ENCODE measurements at regions not wholly inside any gene's neighbourhood (a gene's known extent, or its start where the extent isn't known, plus 50 kb on each side); places are given as distances from the start of the nearest gene placed in this dataset.

- Histone ChIP-seq H3K9me2 (ENCODE audit: insufficient read depth) (no peaks in the 10 kb centered on the region), H3K79me2 (ENCODE audit: insufficient read depth, low read length) (no peaks in the 10 kb centered on the region), H3K4me3 (replicated peaks in 1 of 2; ENCODE audit: low read depth in 1 of 2, low read length in 2 of 2) (no peak overlapping the region), H3K27ac (ENCODE audit: low read depth, low read length) (no peak overlapping the region), H3K4me2 (ENCODE audit: low read length) (no peak overlapping the region), H3K27me3 (ENCODE audit: insufficient read depth, low read length) (peaks cover 72% of the 10 kb centered on the region), H3K9me3 (ENCODE audit: control insufficient read depth in 1 of 2, insufficient read depth in 1 of 2, low read depth in 1 of 2, low read length in 2 of 2) (no peaks in the 10 kb centered on the region), H4K20me1 (ENCODE audit: insufficient read depth) (no peaks in the 10 kb centered on the region), H3K4me1 (ENCODE audit: control insufficient read depth in 1 of 2, insufficient read depth in 2 of 2, low read length in 2 of 2) (peaks cover 4 to 6% of the 10 kb centered on the region in 2 experiments; a peak in 3 of 4 replicates), H3K36me3 (ENCODE audit: control insufficient read depth in 1 of 2, insufficient read depth in 2 of 2, low read length in 2 of 2) (no peaks in the 10 kb centered on the region), H2AFZ (ENCODE audit: low read depth, low read length, poor library complexity, severe bottlenecking) (no peak overlapping the region), H3K9ac (ENCODE audit: low read length) (no peak overlapping the region)
- POLR2A ChIA-PET: no interaction called here
- intact Hi-C loops (cut with micrococcal nuclease): no loop called here
- RAD21 ChIA-PET (ENCODE audit: low non-redundant PET in 1 of 2, low total read pairs in 2 of 2, uncharacterized antibody in 2 of 2, unreplicated experiment in 2 of 2): no interaction called here
- ATAC-seq (no peak), DNase-seq (ENCODE audit: low read depth, low spot score) (no peak)
- CTCF ChIA-PET: no interaction called here
- no TSS peak for BruUV-seq (replicated peaks)
- TF ChIP-seq FOSL1 (IDR thresholded peaks at IDR 0.05; ENCODE audit: low read depth) (no peak), ATF3 (IDR thresholded peaks at IDR 0.05) (no peak), EZH2phosphoT487 (IDR thresholded peaks at IDR 0.05; ENCODE audit: borderline replicate concordance) (no peak)
These were observed 188.7 kb downstream of the EMX2 start for GRCh38 chr10:117731121-117731791.

- ChIA-PET POLR2A (no interaction called here), CTCF (no interaction called here), RAD21 (ENCODE audit: low non-redundant PET in 1 of 2, low total read pairs in 2 of 2, uncharacterized antibody in 2 of 2, unreplicated experiment in 2 of 2) (no interaction called here)
- Histone ChIP-seq H2AFZ (ENCODE audit: low read depth, low read length, poor library complexity, severe bottlenecking) (no peak overlapping the region), H3K4me3 (replicated peaks in 1 of 2; ENCODE audit: low read depth in 1 of 2, low read length in 2 of 2) (no peak overlapping the region), H3K4me1 (ENCODE audit: control insufficient read depth in 1 of 2, insufficient read depth in 2 of 2, low read length in 2 of 2) (peaks cover 7 to 14% of the 10 kb centered on the region in 2 experiments; a peak in 3 of 4 replicates), H3K9me2 (ENCODE audit: insufficient read depth) (no peaks in the 10 kb centered on the region), H3K4me2 (ENCODE audit: low read length) (no peak overlapping the region), H3K27me3 (ENCODE audit: insufficient read depth, low read length) (peaks cover 42% of the 10 kb centered on the region), H3K9me3 (ENCODE audit: control insufficient read depth in 1 of 2, insufficient read depth in 1 of 2, low read depth in 1 of 2, low read length in 2 of 2) (no peaks in the 10 kb centered on the region), H3K27ac (ENCODE audit: low read depth, low read length) (no peak overlapping the region), H3K9ac (ENCODE audit: low read length) (no peak overlapping the region), H4K20me1 (ENCODE audit: insufficient read depth) (no peaks in the 10 kb centered on the region), H3K36me3 (ENCODE audit: control insufficient read depth in 1 of 2, insufficient read depth in 2 of 2, low read length in 2 of 2) (no peaks in the 10 kb centered on the region), H3K79me2 (ENCODE audit: insufficient read depth, low read length) (no peaks in the 10 kb centered on the region)
- no TSS peak for BruUV-seq (replicated peaks)
- intact Hi-C loops (cut with micrococcal nuclease): no loop called here
- ATAC-seq (no peak), DNase-seq (ENCODE audit: low read depth, low spot score) (no peak)
- TF ChIP-seq ZBTB33 (IDR thresholded peaks at IDR 0.05; ENCODE audit: extremely low read depth, insufficient replicate concordance, low read length): no peak
- no peak for TF ChIP-seq SIN3A (IDR thresholded peaks at IDR 0.05; ENCODE audit: low read depth)
- TF ChIP-seq ATF3 (IDR thresholded peaks at IDR 0.05): no peak
- TF ChIP-seq CBX3 (IDR thresholded peaks at IDR 0.05; ENCODE audit: low read depth): no peak
- no peak for TF ChIP-seq REST (IDR thresholded peaks at IDR 0.05; ENCODE audit: low read depth)
- TF ChIP-seq YY1 (IDR thresholded peaks at IDR 0.05; ENCODE audit: extremely low read depth, insufficient replicate concordance, low read depth, low read length): no peak
- no peak for TF ChIP-seq RAD21 (IDR thresholded peaks at IDR 0.05; ENCODE audit: low read depth)
- no peak for TF ChIP-seq SRF (IDR thresholded peaks at IDR 0.05; ENCODE audit: low read depth)
- TF ChIP-seq FOSL1 (IDR thresholded peaks at IDR 0.05; ENCODE audit: low read depth): no peak
- no peak for TF ChIP-seq POLR2AphosphoS5 (IDR thresholded peaks at IDR 0.05; ENCODE audit: low read depth, low read length)
- no peak for TF ChIP-seq EGR1 (IDR thresholded peaks at IDR 0.05; ENCODE audit: low read depth)
- TF ChIP-seq JUND (IDR thresholded peaks at IDR 0.05): no peak
These were observed 192.3 kb downstream of the EMX2 start for GRCh38 chr10:117734731-117735405.
